ENCODE measurements at regions not wholly inside any gene's neighbourhood (a gene's known extent, or its start where the extent isn't known, plus 50 kb on each side); places are given as distances from the start of the nearest gene placed in this dataset.

DNA sequence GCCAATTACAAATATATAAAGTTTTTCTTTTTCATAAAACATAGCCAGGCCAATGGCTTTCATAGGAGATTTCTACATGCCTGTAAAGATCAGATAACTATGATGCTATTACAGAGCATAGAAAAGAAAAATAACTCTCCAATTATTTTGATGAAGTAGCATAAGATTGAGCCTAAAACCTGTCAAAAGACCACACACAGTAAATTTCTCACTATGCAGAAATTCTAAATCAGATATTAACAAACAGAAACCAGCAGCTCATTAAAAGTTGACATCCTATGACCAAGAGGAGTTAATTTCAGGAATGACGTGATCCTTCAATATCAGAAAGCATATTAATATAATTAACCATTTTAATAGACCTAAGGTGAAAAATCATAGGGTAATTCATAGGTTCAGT, 139.0 kb upstream of the PIEZO2 start:
- TF ChIP-seq, protein P1, sequence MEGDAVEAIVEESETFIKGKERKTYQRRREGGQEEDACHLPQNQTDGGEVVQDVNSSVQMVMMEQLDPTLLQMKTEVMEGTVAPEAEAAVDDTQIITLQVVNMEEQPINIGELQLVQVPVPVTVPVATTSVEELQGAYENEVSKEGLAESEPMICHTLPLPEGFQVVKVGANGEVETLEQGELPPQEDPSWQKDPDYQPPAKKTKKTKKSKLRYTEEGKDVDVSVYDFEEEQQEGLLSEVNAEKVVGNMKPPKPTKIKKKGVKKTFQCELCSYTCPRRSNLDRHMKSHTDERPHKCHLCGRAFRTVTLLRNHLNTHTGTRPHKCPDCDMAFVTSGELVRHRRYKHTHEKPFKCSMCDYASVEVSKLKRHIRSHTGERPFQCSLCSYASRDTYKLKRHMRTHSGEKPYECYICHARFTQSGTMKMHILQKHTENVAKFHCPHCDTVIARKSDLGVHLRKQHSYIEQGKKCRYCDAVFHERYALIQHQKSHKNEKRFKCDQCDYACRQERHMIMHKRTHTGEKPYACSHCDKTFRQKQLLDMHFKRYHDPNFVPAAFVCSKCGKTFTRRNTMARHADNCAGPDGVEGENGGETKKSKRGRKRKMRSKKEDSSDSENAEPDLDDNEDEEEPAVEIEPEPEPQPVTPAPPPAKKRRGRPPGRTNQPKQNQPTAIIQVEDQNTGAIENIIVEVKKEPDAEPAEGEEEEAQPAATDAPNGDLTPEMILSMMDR (IDR thresholded peaks at IDR 0.05) = no peak
- TF ChIP-seq POLR2A (IDR thresholded peaks at IDR 0.05) = no peak
